ENCODE measurements at regions not wholly inside any gene's neighbourhood (a gene's known extent, or its start where the extent isn't known, plus 50 kb on each side); places are given as distances from the start of the nearest gene placed in this dataset.
"Not testable (repeated sequence)": the region's sequence is repeated elsewhere in the genome, so short reads cannot be mapped to it uniquely, and the experiment has no call there.

GRCh38 chr5:44048276-44048984 lies 340.8 kb downstream of the FGF10 start:
- no peak for DNase-seq

GRCh38 chr5:44046619-44047364 lies 342.4 kb downstream of the FGF10 start:
- DNase-seq: no peak

GRCh38 chr5:44044549-44044948 lies 344.7 kb downstream of the FGF10 start:
- not testable (repeated sequence) for DNase-seq

GRCh38 chr5:44028226-44028625 lies 361.0 kb downstream of the FGF10 start:
- no peak for DNase-seq

DNA sequence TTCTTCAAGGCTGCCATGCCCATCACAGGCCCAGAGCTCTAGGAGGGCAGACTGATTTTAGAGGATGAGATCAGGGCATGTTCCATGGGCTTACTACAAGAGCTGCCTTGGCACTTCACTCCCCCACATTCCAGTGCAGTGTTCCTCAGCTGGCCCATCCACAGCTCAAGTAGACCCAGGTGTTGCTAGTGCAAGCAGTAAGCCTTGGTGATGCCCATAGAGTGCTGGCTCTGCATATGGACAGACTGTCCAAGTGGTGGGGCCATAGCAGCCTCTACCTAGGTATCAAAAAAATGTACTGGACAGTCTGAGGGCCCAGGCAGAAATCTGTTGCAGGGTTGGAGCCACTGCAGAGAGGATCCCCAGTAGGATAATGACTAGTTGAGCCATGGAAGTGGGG lies 366.6 kb downstream of the FGF10 start:
- DNase-seq: no peak

DNA sequence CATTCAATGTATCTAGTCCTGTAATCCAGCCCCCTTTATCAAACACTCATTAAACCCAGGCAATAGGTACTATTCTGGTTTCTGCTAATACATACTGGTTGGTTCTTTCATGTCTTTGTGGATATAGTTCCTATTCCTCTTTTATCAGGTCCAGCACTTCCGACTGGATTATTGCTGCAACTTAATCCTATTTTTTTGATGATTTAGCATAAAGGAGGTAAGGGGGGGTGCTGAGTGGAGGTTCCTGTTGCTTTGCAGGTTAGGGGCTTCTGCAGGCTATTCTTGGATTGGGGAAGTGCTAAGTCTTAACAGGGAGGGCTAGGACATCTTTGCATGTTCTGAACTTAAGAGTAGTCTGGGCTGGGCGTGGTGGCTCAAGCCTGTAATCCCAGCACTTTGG lies 377.7 kb downstream of the FGF10 start:
- DNase-seq: no peak

DNA sequence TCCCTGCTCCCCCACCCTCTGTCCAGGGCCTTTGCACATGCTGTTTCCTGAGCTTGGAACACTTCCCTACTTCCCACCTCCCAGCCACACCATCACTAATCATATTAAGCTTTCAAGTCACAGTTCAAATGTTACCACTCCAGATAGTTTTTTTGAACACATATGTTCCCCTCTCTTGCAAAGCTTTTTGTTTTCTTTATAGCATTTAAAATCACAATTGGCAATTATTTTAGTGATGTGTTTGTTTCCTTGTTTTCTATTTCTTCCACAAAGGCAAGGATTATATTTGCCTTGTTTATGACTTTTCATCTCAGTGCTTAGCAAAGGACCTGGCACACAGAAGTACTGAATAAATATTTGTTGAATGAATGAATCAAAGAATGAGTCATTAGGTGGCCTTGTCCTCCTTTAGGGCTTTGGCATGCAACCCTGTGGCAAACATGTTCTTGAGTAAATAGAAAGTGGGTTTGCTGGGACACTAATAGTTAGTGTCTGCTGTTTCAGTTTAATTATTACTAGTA lies 386.8 kb downstream of the FGF10 start:
- DNase-seq: peak; percentile 33

- DNase-seq: no peak
These were observed 387.4 kb downstream of the FGF10 start for GRCh38 chr5:44001675-44002380.

- no peak for DNase-seq
These were observed 388.0 kb downstream of the FGF10 start for GRCh38 chr5:44001236-44001635.

DNA sequence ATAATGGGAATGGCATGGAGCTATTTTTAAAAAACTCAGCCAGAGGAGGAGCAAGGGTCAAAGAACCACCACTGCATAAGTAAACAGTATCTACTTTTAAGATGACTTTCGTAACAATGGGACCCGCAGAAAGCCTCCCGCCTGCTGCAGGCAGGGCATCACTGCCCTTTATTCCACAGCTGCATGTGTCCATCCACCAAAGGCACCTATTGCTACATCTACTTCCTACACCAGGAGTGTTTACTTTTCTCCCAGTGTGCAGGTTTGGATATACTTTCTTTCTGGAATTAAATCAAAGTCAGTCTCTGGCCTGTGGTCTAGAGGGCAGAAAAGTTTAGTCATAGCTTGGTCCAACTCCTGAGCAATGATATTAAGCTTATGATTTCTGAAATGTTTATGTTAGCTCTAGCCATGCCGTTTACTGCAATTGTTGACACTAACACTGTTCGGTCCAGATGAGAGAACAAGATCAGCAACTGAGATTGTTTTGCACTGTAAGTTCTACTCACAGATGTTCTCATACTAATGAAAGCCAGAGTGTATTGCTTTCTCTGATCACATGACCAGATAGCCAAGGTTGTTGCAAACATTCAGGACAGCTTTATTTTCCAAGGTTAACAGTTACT lies 391.5 kb downstream of the FGF10 start:
- no peak for DNase-seq

- no peak for DNase-seq
These were observed 393.0 kb downstream of the FGF10 start for GRCh38 chr5:43996221-43996620.

DNA sequence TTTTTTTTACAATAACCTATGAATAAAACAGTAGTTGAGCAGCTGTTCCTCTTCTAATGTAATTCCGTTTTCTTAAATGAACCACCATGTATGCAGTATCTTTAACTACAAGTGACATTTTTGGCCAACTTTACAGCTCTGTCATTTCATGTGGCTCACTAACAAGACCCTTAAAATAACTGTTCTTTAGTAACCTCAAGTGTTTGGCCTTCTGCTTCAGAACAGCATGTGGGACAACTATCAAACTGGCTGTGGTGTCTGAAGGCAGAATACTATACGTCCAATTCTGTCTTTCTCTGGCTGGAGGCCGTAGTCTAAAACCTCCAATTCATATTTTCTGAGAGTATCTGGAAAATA lies 391.4 kb downstream of the NNT start:
- no peak for DNase-seq

DNA sequence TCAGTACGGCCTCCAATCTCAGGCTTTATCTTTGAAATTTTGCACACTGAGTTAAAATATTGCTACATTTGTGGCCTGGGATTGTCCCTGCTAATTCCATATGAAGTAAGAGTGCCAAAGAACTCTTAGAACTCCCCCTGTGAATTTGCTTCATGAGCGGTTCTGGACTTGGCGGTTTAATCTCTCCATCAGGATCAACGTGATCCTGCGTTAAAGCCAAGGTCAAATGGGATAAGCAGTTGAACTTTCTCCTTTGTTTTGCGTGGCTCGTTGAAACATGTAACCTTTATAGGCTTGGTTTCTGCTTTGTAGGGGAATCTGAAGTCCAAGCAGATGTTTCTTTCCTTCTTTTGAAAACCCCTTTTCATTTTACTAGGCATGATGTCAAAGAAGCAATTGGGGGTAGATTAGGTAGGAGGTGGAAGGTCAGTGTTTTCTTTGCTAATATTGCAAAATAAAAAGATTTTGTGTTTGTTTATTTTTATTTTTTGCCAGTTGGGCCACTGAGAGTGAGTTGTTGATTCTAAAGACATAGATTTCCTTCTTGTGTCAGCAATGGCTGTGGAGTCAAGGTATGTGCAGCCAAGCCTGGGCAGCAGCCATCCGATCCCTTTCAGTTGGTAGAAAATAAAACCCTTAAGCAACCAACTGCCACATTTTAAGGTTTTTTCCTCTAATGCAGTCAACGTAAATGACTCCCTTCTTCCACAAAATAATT lies 390.8 kb downstream of the NNT start:
- no peak for DNase-seq

DNA sequence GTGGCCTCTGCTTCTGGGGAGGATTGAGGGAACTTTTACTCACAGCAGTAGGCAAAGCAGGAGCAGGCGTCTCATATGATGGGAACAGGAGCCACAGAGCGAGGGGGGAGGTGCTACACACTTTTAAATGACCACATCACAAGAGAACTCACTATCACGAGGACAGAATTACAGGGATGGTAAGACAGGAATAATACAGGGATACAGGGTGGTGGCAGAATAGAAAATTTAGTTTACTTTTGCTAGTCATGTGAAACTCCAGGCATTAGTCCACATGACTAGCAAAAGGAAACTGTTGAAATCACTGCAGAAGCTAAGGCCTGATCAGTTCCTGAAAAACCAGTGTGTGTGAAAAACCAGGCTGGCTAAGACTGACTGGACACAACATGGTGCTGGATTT lies 382.4 kb downstream of the NNT start:
- DNase-seq: no peak

- DNase-seq: no peak
These were observed 378.6 kb downstream of the NNT start for GRCh38 chr5:43981556-43981955.

- no peak for DNase-seq
These were observed 370.9 kb downstream of the NNT start for GRCh38 chr5:43973908-43974307.

DNA sequence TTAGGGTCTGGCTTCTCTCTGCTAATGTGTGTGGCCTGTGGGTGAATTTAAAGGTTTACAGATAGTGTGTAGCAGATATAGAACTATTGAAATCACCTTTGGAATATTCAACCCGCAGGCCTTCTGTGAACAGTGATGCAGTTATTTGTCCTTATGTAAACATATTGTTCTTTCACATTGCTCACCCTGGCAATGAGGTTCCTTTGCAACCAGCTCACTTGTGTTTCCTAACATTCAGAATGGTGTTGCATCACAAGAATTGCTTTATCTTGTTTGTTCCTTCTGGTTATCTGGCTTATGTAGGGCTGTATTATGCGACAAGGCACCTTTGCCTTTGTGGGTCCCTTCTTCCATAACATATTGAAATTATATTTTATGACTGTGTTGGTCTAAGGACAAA lies 370.3 kb downstream of the NNT start:
- no peak for DNase-seq

DNA sequence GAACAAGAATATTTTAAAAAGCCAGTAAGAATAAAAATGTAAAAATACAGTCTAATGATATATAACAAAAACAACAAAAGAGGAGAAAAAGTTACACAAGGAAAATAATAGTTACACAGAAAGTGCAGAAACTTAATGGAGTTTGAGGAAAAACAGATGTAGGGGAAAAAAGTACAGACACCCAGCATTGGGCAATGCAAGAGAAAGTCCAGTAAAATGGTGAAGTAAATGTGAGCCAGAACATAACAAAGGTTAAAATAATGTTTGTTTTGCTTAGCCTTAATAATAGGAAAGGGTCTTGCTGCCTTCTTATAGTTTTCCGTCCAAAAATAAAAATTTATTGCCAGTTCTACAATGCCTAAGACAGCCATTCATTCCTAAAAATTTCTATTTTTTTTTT lies 364.2 kb downstream of the NNT start:
- DNase-seq: no peak

- no peak for DNase-seq
These were observed 356.2 kb downstream of the NNT start for GRCh38 chr5:43959144-43959543.

DNA sequence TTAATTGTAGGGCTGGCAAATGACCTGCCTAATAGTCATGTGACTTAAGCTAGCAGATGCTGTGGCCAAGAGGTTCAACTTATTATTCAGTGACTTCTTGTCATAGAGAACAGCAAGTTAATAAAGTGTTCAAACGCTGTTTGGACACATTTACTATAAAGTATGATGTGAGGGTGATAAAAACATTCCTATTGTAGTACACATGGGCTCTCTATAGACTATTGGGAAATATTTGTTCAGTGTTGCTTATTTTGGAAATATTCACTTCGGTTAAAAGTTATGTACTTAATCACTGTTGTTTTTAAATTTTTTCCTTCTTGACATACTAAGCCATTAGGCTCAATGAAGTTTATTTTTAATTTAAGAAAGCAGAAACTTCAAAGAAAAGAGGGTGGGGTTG lies 345.0 kb downstream of the NNT start:
- DNase-seq: no peak

DNA sequence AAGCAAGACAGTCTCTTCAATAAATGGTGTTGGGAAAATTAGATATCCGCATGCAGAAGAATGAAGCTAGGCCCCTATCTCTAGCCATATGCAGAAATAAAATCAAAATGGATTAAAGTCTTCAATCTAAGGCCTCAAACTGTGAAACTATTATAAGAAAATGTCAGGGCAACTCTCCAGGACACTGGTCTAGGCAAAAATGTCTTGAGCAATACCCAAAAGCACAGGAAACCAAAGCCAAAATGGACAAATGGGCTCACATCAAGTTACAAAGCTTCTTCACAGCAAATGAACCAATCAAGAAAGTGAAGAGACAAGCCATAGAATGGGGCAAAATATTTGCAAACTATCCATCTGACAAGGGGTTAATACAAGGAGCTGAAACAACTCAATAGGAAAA lies 338.8 kb downstream of the NNT start:
- no peak for DNase-seq

DNA sequence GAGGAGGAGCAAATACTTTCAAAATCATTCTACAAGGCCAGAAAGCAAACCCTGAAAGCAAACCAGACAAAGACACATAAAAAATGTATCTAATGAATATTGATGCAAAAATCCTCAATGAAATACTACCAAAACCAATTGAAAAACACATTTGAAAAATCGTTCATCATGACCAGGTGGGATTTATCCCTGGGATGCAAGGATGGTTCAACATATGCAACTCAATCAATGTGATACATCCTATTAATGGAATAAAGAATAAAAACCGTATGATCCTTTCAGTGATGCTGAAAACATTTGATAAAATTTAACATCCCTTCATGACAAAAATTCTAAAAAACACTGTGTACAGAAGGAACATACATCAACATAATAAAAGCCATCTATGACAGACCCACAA lies 337.6 kb downstream of the NNT start:
- DNase-seq: no peak

- DNase-seq: no peak
These were observed 323.9 kb downstream of the NNT start for GRCh38 chr5:43926923-43927322.
